ENCODE measurements at regions not wholly inside any gene's neighbourhood (a gene's known extent, or its start where the extent isn't known, plus 50 kb on each side); places are given as distances from the start of the nearest gene placed in this dataset.

GRCh38 chr6:131368198-131368911, 204.7 kb upstream of the ARG1 start (continued):
- TF ChIP-seq ETS1 (IDR thresholded peaks at IDR 0.05), result no peak

- peaks cover 15% of the 10 kb centered on the region; the same call in 1 of the 2 replicates for H3K9me2 ChIP-seq (ENCODE audit: insufficient read depth)
- DNase-seq (ENCODE audit: low spot score) (no peak), ATAC-seq (no peak)
- Mint-ChIP-seq H3K27ac (no peak overlapping the region), H3K4me3 (no peak overlapping the region), H3K27me3 (ENCODE audit: insufficient read depth, low read depth, poor library complexity) (no peaks in the 10 kb centered on the region), H3K36me3 (ENCODE audit: low read depth) (peaks cover 12% of the 10 kb centered on the region; the same call in 2 of the 3 replicates), H3K4me1 (peaks cover 5% of the 10 kb centered on the region), H3K9me3 (peaks cover 14% of the 10 kb centered on the region)
- no peak overlapping the region for H3K4me3 ChIP-seq
- TF ChIP-seq REST (IDR thresholded peaks at IDR 0.05; ENCODE audit: unreplicated experiment), result no peak
- TF ChIP-seq EZH2phosphoT487 (IDR thresholded peaks at IDR 0.05; ENCODE audit: unreplicated experiment), result no peak
- TF ChIP-seq JUNB (IDR thresholded peaks at IDR 0.05; ENCODE audit: unreplicated experiment), result no peak
- TF ChIP-seq POLR2AphosphoS5 (IDR thresholded peaks at IDR 0.05; ENCODE audit: low read depth), result no peak
- TF ChIP-seq CREB1 (CRISPR knock-in tag; IDR thresholded peaks at IDR 0.05; ENCODE audit: low read depth), result no peak
- TF ChIP-seq ZNF462 (CRISPR knock-in tag; IDR thresholded peaks at IDR 0.05), result no peak
- TF ChIP-seq ZNF114 (CRISPR knock-in tag; IDR thresholded peaks at IDR 0.05), result no peak
- no peaks in the 10 kb centered on the region for H4K20me1 ChIP-seq (replicated peaks; ENCODE audit: insufficient read depth)
- H3K36me3 ChIP-seq (ENCODE audit: insufficient read depth), result no peaks in the 10 kb centered on the region
- H3F3A ChIP-seq (replicated peaks; ENCODE audit: low read depth), result no peaks in the 10 kb centered on the region
- no peaks in the 10 kb centered on the region for H3K27me3 ChIP-seq (ENCODE audit: insufficient read depth)
- no peak overlapping the region for H3K27ac ChIP-seq (ENCODE audit: low read depth)
- peak overlapping the region; percentile 45 for H2AFZ ChIP-seq
- H3K79me2 ChIP-seq (replicated peaks; ENCODE audit: insufficient read depth), result no peaks in the 10 kb centered on the region
- peaks cover 11% of the 10 kb centered on the region; the same call in 1 of the 2 replicates for H3K4me1 ChIP-seq (ENCODE audit: insufficient read depth)
- no peak overlapping the region for H3K4me2 ChIP-seq
These were observed 200.5 kb upstream of the ARG1 start for GRCh38 chr6:131372535-131372934.

All from GM23338 (cell line).